GM23338 (cell line): ENCODE measurements at regions not wholly inside any gene's neighbourhood (a gene's known extent, or its start where the extent isn't known, plus 50 kb on each side); places are given as distances from the start of the nearest gene placed in this dataset.

Experiments used
- CREB1 ChIP-seq: fragments of 250-450 bp; sonication (Bioruptor Pico); IDR thresholded peaks from 2 replicates; pipeline ENCODE4 v1.5.0; 2020; ENCODE audit warnings: low read depth, mild to moderate bottlenecking, moderate library complexity
- EZH2 ChIP-seq: fragments of 200-600 bp; sonication (generic); IDR thresholded peaks from one replicate; pipeline ENCODE4 v1.8.0; 2017; ENCODE audit warnings: antibody characterized with exemption, mild to moderate bottlenecking, low read depth; ENCODE audit not compliant: unreplicated experiment
- EZH2phosphoT487 ChIP-seq: fragments of 200-600 bp; sonication (generic); IDR thresholded peaks from one replicate; pipeline ENCODE4 v1.8.1; 2018; ENCODE audit warnings: antibody characterized with exemption; ENCODE audit not compliant: unreplicated experiment
- POLR2AphosphoS5 ChIP-seq: IDR thresholded peaks from 2 replicates; pipeline ENCODE4 v1.6.1; 2016; ENCODE audit warnings: antibody characterized with exemption, low read depth
- TF ChIP-seq, protein P1 (sequence below), 2 experiments: fragments of 200-600 bp in 1 of 2; sonication (generic) in 1 of 2; conservative IDR thresholded peaks; 2 replicates each; pipeline versions ENCODE4 v1.5.1 to v1.6.1; 2016 to 2017; ENCODE audit warnings: antibody characterized with exemption in 2 of 2, low read depth in 2 of 2, mild to moderate bottlenecking in 2 of 2, moderate library complexity in 1 of 2
- TF ChIP-seq, protein P2 (sequence below): IDR thresholded peaks from 2 replicates; pipeline ENCODE4 v1.6.1; 2016; ENCODE audit warnings: antibody characterized with exemption
- TF ChIP-seq, protein P3 (sequence below): IDR thresholded peaks from one replicate; pipeline ENCODE4 v1.6.1; 2018; ENCODE audit warnings: antibody characterized with exemption; ENCODE audit not compliant: unreplicated experiment

DNA sequence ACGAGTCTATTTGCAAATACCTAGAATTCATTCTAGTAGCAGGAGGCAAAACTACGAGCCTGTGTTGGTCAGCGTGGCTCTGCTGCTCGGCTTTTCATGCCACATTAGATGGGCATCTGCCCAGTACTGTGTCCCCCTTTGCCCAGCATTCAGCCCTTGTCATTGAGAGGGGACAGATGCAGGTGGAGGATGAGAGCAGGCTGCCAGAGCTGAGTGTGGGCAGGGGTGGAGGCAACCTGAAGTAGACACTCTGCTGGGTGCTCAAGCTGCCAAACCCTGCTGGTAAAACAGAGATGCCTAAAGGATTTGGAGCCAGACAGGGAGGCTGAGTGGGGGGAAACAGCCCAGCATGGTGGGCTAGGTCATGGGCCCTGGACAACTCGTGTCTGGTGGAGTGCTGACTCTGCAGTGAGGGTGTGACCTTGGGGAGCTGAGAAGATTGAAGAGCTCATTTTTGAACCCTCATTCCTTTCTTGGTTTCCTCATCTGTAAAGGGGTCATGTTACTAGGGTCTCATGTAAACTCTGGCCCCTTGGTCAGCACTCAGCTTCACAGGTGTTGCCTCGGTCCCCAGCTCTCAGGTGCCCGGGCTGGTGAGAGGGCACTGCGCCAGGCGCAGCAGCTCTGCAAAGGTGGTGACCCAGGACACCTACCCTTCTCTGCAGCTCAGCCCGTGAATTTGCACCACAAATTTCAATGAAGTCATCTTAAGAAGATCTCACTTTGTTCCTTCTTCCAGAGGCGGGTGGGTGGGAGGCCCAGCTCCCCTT is 64.2 kb upstream of the BHLHE23 start:
- TF ChIP-seq, protein P1, sequence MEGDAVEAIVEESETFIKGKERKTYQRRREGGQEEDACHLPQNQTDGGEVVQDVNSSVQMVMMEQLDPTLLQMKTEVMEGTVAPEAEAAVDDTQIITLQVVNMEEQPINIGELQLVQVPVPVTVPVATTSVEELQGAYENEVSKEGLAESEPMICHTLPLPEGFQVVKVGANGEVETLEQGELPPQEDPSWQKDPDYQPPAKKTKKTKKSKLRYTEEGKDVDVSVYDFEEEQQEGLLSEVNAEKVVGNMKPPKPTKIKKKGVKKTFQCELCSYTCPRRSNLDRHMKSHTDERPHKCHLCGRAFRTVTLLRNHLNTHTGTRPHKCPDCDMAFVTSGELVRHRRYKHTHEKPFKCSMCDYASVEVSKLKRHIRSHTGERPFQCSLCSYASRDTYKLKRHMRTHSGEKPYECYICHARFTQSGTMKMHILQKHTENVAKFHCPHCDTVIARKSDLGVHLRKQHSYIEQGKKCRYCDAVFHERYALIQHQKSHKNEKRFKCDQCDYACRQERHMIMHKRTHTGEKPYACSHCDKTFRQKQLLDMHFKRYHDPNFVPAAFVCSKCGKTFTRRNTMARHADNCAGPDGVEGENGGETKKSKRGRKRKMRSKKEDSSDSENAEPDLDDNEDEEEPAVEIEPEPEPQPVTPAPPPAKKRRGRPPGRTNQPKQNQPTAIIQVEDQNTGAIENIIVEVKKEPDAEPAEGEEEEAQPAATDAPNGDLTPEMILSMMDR (conservative IDR thresholded peaks at IDR 0.05; ENCODE audit: low read depth in 2 of 2), result no peak
- no peak for TF ChIP-seq EZH2
- TF ChIP-seq POLR2AphosphoS5, result no peak
- no peak for TF ChIP-seq EZH2phosphoT487
- TF ChIP-seq CREB1 (CRISPR knock-in tag), result no peak
- TF ChIP-seq, protein P2, sequence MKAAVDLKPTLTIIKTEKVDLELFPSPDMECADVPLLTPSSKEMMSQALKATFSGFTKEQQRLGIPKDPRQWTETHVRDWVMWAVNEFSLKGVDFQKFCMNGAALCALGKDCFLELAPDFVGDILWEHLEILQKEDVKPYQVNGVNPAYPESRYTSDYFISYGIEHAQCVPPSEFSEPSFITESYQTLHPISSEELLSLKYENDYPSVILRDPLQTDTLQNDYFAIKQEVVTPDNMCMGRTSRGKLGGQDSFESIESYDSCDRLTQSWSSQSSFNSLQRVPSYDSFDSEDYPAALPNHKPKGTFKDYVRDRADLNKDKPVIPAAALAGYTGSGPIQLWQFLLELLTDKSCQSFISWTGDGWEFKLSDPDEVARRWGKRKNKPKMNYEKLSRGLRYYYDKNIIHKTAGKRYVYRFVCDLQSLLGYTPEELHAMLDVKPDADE, result no peak
- TF ChIP-seq, protein P3, sequence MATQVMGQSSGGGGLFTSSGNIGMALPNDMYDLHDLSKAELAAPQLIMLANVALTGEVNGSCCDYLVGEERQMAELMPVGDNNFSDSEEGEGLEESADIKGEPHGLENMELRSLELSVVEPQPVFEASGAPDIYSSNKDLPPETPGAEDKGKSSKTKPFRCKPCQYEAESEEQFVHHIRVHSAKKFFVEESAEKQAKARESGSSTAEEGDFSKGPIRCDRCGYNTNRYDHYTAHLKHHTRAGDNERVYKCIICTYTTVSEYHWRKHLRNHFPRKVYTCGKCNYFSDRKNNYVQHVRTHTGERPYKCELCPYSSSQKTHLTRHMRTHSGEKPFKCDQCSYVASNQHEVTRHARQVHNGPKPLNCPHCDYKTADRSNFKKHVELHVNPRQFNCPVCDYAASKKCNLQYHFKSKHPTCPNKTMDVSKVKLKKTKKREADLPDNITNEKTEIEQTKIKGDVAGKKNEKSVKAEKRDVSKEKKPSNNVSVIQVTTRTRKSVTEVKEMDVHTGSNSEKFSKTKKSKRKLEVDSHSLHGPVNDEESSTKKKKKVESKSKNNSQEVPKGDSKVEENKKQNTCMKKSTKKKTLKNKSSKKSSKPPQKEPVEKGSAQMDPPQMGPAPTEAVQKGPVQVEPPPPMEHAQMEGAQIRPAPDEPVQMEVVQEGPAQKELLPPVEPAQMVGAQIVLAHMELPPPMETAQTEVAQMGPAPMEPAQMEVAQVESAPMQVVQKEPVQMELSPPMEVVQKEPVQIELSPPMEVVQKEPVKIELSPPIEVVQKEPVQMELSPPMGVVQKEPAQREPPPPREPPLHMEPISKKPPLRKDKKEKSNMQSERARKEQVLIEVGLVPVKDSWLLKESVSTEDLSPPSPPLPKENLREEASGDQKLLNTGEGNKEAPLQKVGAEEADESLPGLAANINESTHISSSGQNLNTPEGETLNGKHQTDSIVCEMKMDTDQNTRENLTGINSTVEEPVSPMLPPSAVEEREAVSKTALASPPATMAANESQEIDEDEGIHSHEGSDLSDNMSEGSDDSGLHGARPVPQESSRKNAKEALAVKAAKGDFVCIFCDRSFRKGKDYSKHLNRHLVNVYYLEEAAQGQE, result no peak
